Tibial artery (tissue), 4 donors: ENCODE measurements at regions not wholly inside any gene's neighbourhood (a gene's known extent, or its start where the extent isn't known, plus 50 kb on each side); places are given as distances from the start of the nearest gene placed in this dataset.
A peak's percentile ranks its signal among the peaks of the same experiment; 100 is the strongest.
"Not testable (repeated sequence)": the region's sequence is repeated elsewhere in the genome, so short reads cannot be mapped to it uniquely, and the experiment has no call there.

ENCODE experiments used
- DNase-seq, 2 donors: peaks; one replicate each; pipeline ENCODE4 v3.0.0-alpha.2; 2019
- H3K27ac ChIP-seq, 2 donors: fragments of 200-600 bp; sonication (generic) in 1 of 2; 1 replicate in 1 of 2; 2 replicates in 1 of 2; pipeline ENCODE4 v1.5.1; 2018 to 2019; ENCODE audit warnings: mild to moderate bottlenecking in 1 of 2
- H3K27me3 ChIP-seq, 2 donors: fragments of 200-600 bp; sonication (generic) in 1 of 2; one replicate each; pipeline versions ENCODE4 v1.5.1 to v1.6.0; 2016 to 2019
- H3K36me3 ChIP-seq, 3 donors: fragments of 200-600 bp; sonication (generic) in 2 of 3; one replicate each; pipeline ENCODE4 v1.5.1; 2016 to 2019; ENCODE audit warnings: mild to moderate bottlenecking in 2 of 3
- H3K4me1 ChIP-seq, 4 donors: fragments of 200-600 bp; sonication (generic) in 2 of 4; 1 replicate in 3 of 4; 2 replicates in 1 of 4; pipeline ENCODE4 v1.5.1; 2016 to 2019
- H3K4me3 ChIP-seq, 2 donors: fragments of 200-600 bp; sonication (generic) in 1 of 2; 1 replicate in 1 of 2; 2 replicates in 1 of 2; pipeline ENCODE4 v1.5.1; 2018 to 2019; ENCODE audit warnings: mild to moderate bottlenecking in 2 of 2
- H3K9me3 ChIP-seq, 3 donors: fragments of 200-600 bp; sonication (generic) in 1 of 3; one replicate each; pipeline ENCODE4 v1.5.1; 2016 to 2019
- intact Hi-C: fragments of 100-400 bp; cut with DNase I; formaldehyde crosslinking; loops from one replicate; pipeline ENCODE4 v1.15.0; 2023; ENCODE audit warnings: low total_unique reads
- TF ChIP-seq, protein P1 (sequence below), 2 experiments: fragments of 200-600 bp in 1 of 2; fragments of 450-650 bp in 1 of 2; IDR thresholded peaks; one replicate each; pipeline ENCODE4 v1.5.1; 2017 to 2019; ENCODE audit warnings: antibody characterized with exemption in 2 of 2, mild to moderate bottlenecking in 1 of 2, moderate library complexity in 1 of 2

DNA sequence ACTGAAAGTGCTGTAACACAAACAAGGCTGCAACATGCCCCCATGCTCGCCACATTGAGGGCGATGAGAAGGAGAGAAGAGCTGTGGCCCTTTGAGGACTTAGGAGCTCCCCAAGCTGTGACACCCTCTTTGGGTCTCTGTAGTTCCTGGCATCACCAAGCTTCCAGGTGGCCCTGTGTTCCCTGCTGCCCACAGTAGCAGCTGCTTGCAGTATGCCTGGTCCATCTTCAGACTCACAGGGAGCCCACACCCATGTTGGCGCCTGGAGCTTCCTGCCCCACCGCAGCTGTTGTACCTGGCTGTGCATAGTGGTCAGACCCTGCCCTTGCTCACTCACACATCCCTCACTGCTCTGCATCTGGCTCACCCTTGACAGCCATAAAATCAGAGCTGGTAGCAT lies 401.2 kb upstream of the NRG3 start:
- DNase-seq, result peak in 1 of 2 donors; percentile 46
- no peak overlapping the region for H3K4me3 ChIP-seq
- H3K36me3 ChIP-seq, result no peaks in the 10 kb centered on the region
- no peaks in the 10 kb centered on the region for H3K4me1 ChIP-seq
- H3K9me3 ChIP-seq, result no peaks in the 10 kb centered on the region
- H3K27me3 ChIP-seq, result no peaks in the 10 kb centered on the region
- TF ChIP-seq, protein P1, sequence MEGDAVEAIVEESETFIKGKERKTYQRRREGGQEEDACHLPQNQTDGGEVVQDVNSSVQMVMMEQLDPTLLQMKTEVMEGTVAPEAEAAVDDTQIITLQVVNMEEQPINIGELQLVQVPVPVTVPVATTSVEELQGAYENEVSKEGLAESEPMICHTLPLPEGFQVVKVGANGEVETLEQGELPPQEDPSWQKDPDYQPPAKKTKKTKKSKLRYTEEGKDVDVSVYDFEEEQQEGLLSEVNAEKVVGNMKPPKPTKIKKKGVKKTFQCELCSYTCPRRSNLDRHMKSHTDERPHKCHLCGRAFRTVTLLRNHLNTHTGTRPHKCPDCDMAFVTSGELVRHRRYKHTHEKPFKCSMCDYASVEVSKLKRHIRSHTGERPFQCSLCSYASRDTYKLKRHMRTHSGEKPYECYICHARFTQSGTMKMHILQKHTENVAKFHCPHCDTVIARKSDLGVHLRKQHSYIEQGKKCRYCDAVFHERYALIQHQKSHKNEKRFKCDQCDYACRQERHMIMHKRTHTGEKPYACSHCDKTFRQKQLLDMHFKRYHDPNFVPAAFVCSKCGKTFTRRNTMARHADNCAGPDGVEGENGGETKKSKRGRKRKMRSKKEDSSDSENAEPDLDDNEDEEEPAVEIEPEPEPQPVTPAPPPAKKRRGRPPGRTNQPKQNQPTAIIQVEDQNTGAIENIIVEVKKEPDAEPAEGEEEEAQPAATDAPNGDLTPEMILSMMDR (IDR thresholded peaks at IDR 0.05), result no peak
- no peak overlapping the region for H3K27ac ChIP-seq
- intact Hi-C loops, result no loop called here

DNA sequence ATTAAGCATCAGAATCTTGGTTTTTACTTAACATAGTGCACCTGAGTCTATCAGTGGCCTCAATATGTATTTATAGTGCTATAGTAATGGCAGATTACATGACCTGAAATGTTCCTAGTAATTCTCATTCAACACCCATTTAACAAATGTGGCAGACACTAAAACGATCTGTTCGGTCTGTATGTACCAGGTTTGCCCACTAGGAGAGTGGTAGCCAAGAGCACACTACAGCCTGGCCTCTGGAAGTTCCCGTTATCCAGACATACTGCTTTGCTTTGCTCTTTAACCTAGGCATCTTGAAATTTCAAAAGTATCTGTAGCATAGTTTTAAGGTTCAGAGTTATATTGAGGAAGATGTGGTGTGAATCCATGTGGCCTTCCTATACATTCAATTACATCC lies 395.7 kb upstream of the NRG3 start:
- H3K4me1 ChIP-seq, result no peaks in the 10 kb centered on the region
- no peak for DNase-seq
- TF ChIP-seq, protein P1 (IDR thresholded peaks at IDR 0.05), result no peak
- no peaks in the 10 kb centered on the region for H3K9me3 ChIP-seq
- no peak overlapping the region for H3K4me3 ChIP-seq
- H3K27ac ChIP-seq, result no peak overlapping the region
- intact Hi-C loops, result no loop called here
- no peaks in the 10 kb centered on the region for H3K27me3 ChIP-seq
- no peaks in the 10 kb centered on the region for H3K36me3 ChIP-seq

DNA sequence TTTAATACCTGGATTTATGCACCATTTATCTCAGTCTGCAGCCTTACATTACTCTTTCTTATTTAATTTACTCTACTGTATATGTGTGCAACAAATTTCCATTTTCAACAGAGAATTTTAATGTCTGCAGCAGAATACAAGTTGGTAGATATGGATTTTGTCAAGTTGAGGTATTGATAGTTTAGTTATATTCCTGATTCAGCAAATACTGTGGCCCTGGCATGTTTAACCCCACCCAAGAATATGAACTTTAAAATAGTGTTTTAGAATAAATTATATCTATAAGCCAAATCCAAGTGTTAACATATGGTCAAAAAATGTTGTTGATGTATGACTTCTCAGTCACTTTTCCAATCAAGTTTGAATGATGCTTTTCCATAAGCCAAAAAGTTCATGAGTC lies 378.4 kb upstream of the NRG3 start:
- Histone ChIP-seq H3K4me3 (no peak overlapping the region), H3K9me3 (no peaks in the 10 kb centered on the region), H3K27me3 (no peaks in the 10 kb centered on the region), H3K27ac (no peak overlapping the region), H3K36me3 (no peaks in the 10 kb centered on the region), H3K4me1 (no peaks in the 10 kb centered on the region)
- DNase-seq, result no peak
- intact Hi-C loops, result no loop called here
- TF ChIP-seq, protein P1 (IDR thresholded peaks at IDR 0.05), result no peak

DNA sequence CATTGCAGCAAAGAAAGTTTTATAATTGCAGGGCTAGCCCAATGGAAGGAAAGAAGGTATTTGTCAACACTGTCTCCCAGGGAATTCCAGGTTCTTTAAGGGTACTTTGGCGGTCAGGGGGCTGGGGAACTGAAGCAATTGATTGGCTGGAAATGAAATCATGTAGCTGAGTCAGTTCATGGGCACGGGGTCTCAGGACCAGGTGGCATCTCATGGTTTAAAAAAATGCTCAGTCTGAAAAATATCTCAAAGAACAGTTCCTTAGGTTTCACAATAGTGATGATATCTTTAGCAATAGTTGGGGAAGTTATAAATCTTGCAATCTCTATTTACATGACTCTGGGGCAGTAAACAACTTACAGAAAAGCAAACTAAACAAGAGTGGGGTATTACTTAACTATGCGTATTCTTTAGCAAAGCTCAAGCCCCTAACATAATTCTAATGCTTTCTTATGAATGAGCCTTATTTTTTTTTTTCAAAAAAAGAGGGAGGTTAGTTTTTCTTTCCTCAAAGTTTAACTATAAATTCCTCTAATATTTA lies 376.9 kb upstream of the NRG3 start:
- H3K4me1 ChIP-seq, result no peaks in the 10 kb centered on the region
- no peak for DNase-seq
- no peak overlapping the region for H3K27ac ChIP-seq
- no peaks in the 10 kb centered on the region for H3K36me3 ChIP-seq
- H3K27me3 ChIP-seq, result no peaks in the 10 kb centered on the region
- TF ChIP-seq, protein P1 (IDR thresholded peaks at IDR 0.05), result no peak
- intact Hi-C loops, result no loop called here
- H3K9me3 ChIP-seq, result peaks cover 0 to 6% (median 0%) of the 10 kb centered on the region in 3 donors
- no peak overlapping the region for H3K4me3 ChIP-seq

DNA sequence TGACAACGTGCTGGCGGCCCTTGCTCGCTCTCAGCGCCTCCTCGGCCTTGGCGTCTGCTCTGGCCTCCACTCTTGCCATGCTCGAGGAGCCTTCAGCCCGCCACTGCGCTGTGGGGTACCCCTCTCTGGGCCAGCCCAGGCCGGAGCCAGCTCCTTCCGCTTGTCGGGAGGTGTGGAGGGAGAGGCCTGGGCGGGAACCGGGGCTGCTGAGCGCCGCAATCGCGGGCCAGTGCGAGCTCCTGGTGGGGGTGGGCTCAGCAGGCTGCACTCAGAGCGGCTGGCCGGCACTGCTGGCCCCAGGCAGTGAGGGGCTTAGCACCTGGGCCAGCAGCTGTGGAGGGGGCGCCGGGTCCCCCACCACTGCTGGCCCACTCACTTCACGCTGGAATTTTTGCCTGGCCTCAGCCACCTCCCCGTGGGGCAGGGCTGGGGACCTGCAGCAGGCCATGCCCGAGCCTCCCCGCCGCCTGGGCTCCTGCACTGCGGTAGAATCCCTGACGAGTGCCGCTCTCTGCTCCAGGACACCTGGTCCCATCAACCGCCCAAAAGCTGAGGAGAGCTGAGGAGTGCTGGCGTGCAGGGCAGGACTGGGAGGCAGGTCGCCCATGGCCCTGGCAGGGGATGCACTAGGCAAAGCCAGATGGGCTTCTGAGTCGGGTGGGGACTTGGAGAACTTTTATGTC lies 372.2 kb upstream of the NRG3 start:
- Histone ChIP-seq H3K27ac (no peak overlapping the region), H3K4me3 (no peak overlapping the region), H3K27me3 (no peaks in the 10 kb centered on the region), H3K4me1 (no peaks in the 10 kb centered on the region), H3K36me3 (no peaks in the 10 kb centered on the region), H3K9me3 (peaks cover 0 to 6% (median 0%) of the 10 kb centered on the region in 3 donors)
- intact Hi-C loops, result no loop called here
- TF ChIP-seq, protein P1 (IDR thresholded peaks at IDR 0.05), result no peak
- DNase-seq, result no peak

DNA sequence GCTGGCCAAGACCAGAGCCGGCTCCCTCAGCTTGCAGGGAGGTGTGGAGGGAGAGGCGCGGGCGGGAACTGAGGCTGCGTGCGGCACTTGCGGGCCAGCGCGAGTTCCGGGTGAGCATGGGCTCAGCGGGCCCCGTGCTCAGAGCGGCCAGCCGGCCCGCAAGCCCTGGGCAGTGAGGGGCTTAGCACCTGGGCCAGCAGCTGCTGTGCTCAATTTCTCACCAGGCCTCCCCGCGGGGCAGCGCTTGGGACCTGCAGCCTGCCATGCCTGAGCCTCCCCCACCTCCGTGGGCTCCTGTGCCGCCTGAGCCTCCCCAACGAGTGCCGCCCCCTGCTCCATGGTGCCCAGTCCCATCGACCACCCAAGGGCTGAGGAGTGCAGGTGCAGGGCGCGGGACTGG lies 369.2 kb upstream of the NRG3 start:
- H3K4me3 ChIP-seq, DNase-seq, H3K9me3 ChIP-seq, H3K36me3 ChIP-seq, H3K27me3 ChIP-seq, H3K27ac ChIP-seq, intact Hi-C loops, H3K4me1 ChIP-seq: not testable (repeated sequence)
